ENCODE measurements at regions not wholly inside any gene's neighbourhood (a gene's known extent, or its start where the extent isn't known, plus 50 kb on each side); places are given as distances from the start of the nearest gene placed in this dataset.
"Not testable (repeated sequence)": the region's sequence is repeated elsewhere in the genome, so short reads cannot be mapped to it uniquely, and the experiment has no call there.

GRCh38 chr12:19999805-20000138, 368.6 kb upstream of the PDE3A start:
- no peak for DNase-seq

GRCh38 chr12:20000229-20000849, 368.0 kb upstream of the PDE3A start:
- DNase-seq, result no peak

- DNase-seq, result no peak
Observed at GRCh38 chr12:20003252-20003651, 365.1 kb upstream of the PDE3A start.

- no peak for DNase-seq
Observed at GRCh38 chr12:20004952-20005351, 363.4 kb upstream of the PDE3A start.

- DNase-seq, result no peak
Observed at GRCh38 chr12:20006871-20007730, 361.2 kb upstream of the PDE3A start.

GRCh38 chr12:20009965-20010364, 358.4 kb upstream of the PDE3A start:
- DNase-seq, result not testable (repeated sequence)

GRCh38 chr12:20011200-20011599, 357.1 kb upstream of the PDE3A start:
- no peak for DNase-seq

- DNase-seq, result no peak
Observed at GRCh38 chr12:20017802-20018201, 350.5 kb upstream of the PDE3A start.

- DNase-seq, result no peak
Observed at GRCh38 chr12:20018406-20018805, 349.9 kb upstream of the PDE3A start.

- DNase-seq, result no peak
Observed at GRCh38 chr12:20024194-20024593, 344.1 kb upstream of the PDE3A start.

GRCh38 chr12:20028033-20028432, 340.3 kb upstream of the PDE3A start:
- DNase-seq, result no peak

- no peak for DNase-seq
Observed at GRCh38 chr12:20030826-20031225, 337.5 kb upstream of the PDE3A start.

- no peak for DNase-seq
Observed at GRCh38 chr12:20039562-20039961, 328.8 kb upstream of the PDE3A start.

- no peak for DNase-seq
Observed at GRCh38 chr12:20040184-20040583, 328.2 kb upstream of the PDE3A start.

GRCh38 chr12:20040831-20041230, 327.5 kb upstream of the PDE3A start:
- DNase-seq, result no peak

- no peak for DNase-seq
Observed at GRCh38 chr12:20044351-20044750, 324.0 kb upstream of the PDE3A start.

GRCh38 chr12:20044846-20045245, 323.5 kb upstream of the PDE3A start:
- DNase-seq, result no peak

GRCh38 chr12:20047901-20048300, 320.4 kb upstream of the PDE3A start:
- DNase-seq, result no peak

GRCh38 chr12:20050221-20050620, 318.1 kb upstream of the PDE3A start:
- no peak for DNase-seq

GRCh38 chr12:20053782-20054181, 314.6 kb upstream of the PDE3A start:
- DNase-seq, result no peak

GRCh38 chr12:20055856-20056255, 312.5 kb upstream of the PDE3A start:
- DNase-seq, result no peak

GRCh38 chr12:20057398-20057797, 310.9 kb upstream of the PDE3A start:
- DNase-seq, result no peak

- no peak for DNase-seq
Observed at GRCh38 chr12:20063116-20063515, 305.2 kb upstream of the PDE3A start.

- DNase-seq, result no peak
Observed at GRCh38 chr12:20077618-20078017, 290.7 kb upstream of the PDE3A start.

- no peak for DNase-seq
Observed at GRCh38 chr12:20089077-20089476, 279.3 kb upstream of the PDE3A start.

Data from SHP77 treated with DMSO at 0.1 percent for 48 hours (cell line).